Heart right ventricle (tissue), 16 donors: ENCODE measurements at regions not wholly inside any gene's neighbourhood (a gene's known extent, or its start where the extent isn't known, plus 50 kb on each side); places are given as distances from the start of the nearest gene placed in this dataset.

Source experiments
- ATAC-seq, 8 donors: fragments of 200-7000 bp; cut with Tn5 transposase; one replicate each; pipeline ENCODE4 v1.9.1; 2020; ENCODE audit warnings: mild to moderate bottlenecking in 8 of 8, moderate library complexity in 8 of 8, moderate number of reproducible peaks in 1 of 8
- DNase-seq, 2 donors: peaks; one replicate each; pipeline ENCODE4 v3.0.0-alpha.2; 2020
- H3K27ac ChIP-seq, 10 donors: fragments of 200-600 bp; sonication (generic) in 2 of 10; one replicate each; pipeline versions ENCODE4 v1.5.0 to v1.8.0; 2020 to 2022; ENCODE audit warnings: mild to moderate bottlenecking in 3 of 10
- H3K27me3 ChIP-seq, 7 donors: fragments of 200-600 bp; one replicate each; pipeline ENCODE4 v1.8.0; 2021 to 2022; ENCODE audit warnings: mild to moderate bottlenecking in 2 of 7
- H3K36me3 ChIP-seq, 9 donors: fragments of 200-600 bp; sonication (generic) in 1 of 9; one replicate each; pipeline versions ENCODE4 v1.5.0 to v1.8.0; 2020 to 2022; ENCODE audit warnings: mild to moderate bottlenecking in 2 of 9
- H3K4me1 ChIP-seq, 9 donors: fragments of 200-600 bp; sonication (generic) in 1 of 9; one replicate each; pipeline versions ENCODE4 v1.5.0 to v1.8.0; 2020 to 2022; ENCODE audit warnings: mild to moderate bottlenecking in 4 of 9
- H3K4me3 ChIP-seq, 10 donors: fragments of 200-600 bp; sonication (generic) in 2 of 10; one replicate each; pipeline versions ENCODE4 v1.5.0 to v1.8.0; 2020 to 2022; ENCODE audit warnings: mild to moderate bottlenecking in 7 of 10, moderate library complexity in 2 of 10
- H3K9me3 ChIP-seq, 11 donors: fragments of 200-600 bp in 10 of 11; sonication (generic) in 2 of 11; one replicate each; pipeline versions ENCODE4 v1.5.0 to v1.8.0; 2013 to 2022; ENCODE audit warnings: mild to moderate bottlenecking in 2 of 11, control low read depth in 1 of 11, moderate library complexity in 1 of 11
- CTCF ChIP-seq, 9 donors: fragments of 200-600 bp; sonication (generic) in 2 of 9; IDR thresholded peaks; one replicate each; pipeline versions ENCODE4 v1.5.0 to v1.8.0; 2021 to 2022; ENCODE audit warnings: antibody characterized with exemption in 9 of 9, mild to moderate bottlenecking in 5 of 9, moderate library complexity in 1 of 9
- WGBS, 2 donors: extraction: QIAGEN DNeasy Blood & Tissue Kit; methylation state at CpG; one replicate each; pipeline ENCODE4 v1.1.7; 2013; ENCODE audit warnings: inconsistent platforms in 1 of 2; 5-methylcytosine and 5-hydroxymethylcytosine counted together
- intact Hi-C, 10 donors: fragments of 100-400 bp; cut with DNase I; formaldehyde crosslinking; loops; one replicate each; pipeline versions ENCODE4 v1.11.1 to v1.14.2; 2022
- donor health status: Arrhythmogenic right ventricular cardiomyopathy.
- donor health status: ischemic (EF 13 %, LVEDD 7.1; RV severe dilation, severe dysfunction).
- donor health status: healthy with polysubstance abuse.
- donor health status: DM: no; HTN: yes; CAD: no.
- donor health status: DM: no; HTN: no; CAD: no.
- donor health status: ischemic (EF 25% LVEDD 6.9; RV normal size, moderate dysfunction).
- donor health status: ischemic (EF 25% LVEDD 5.7; RV mildly dilated, moderate dysfunction).
- donor health status: healthy.
- donor health status: DM: yes; HTN: yes; CAD: no.
- donor health status: Ischemic cardiomyopathy.
- donor health status: ischemic (EF 35%, LVEDD 5.7; RV mildly dilated, moderate dysfunction).
- donor health status: nonischemic (EF 11% LVEDD 7.7; RV severe dilation, severe dysfunction).
- donor health status: DM: yes; HTN: yes; CAD: no.
- donor health status: PGD.
- donor health status: ischemic (EF 29% LVEDD 5.4; RV normal size, mild dysfunction).
- donor health status: nonischemic (EF 23%, LVEDD 6.1; RV moderate dilation, normal function).

DNA sequence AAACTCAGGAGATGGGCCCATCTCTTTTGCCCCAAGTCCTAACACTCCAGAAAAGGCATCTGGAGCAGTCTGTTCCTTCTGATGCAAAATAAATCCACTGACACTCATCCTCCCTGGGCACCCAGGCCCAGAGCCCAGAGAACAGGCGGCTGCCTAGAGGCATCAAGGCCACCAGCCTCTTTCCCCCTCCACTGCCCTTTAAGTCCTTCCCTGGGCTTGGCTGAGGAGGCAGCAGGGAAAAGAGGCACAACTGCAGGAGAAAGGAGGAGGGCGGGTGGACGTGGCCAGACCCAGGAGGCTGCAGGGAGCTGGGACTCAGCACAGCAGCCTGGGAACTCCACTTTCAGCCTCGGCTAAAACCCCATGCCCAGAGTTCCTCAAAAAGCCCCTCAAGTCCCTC lies 99.7 kb upstream of the ID2 start:
- Histone ChIP-seq H3K27me3 (no peaks in the 10 kb centered on the region), H3K27ac (no peak overlapping the region), H3K36me3 (no peaks in the 10 kb centered on the region), H3K9me3 (no peaks in the 10 kb centered on the region), H3K4me1 (peaks cover 2 to 36% (median 21%) of the 10 kb centered on the region in 9 donors), H3K4me3 (no peak overlapping the region)
- 89 to 90% methylated on average over 4 of the region's 4 CpGs for WGBS, 2 donors
- intact Hi-C loops = loop anchor here in 5 of 10 donors (5.0 to 10.0 kb wide), 2 partner anchors 93 to 95 kb away; no protein-coding TSS in a partner anchor
- TF ChIP-seq CTCF (IDR thresholded peaks at IDR 0.05) = no peak
- no peak for ATAC-seq
- no peak for DNase-seq

GRCh38 chr2:8582651-8583399 lies 99.0 kb upstream of the ID2 start:
- WGBS, 2 donors = 86 to 89% methylated on average over 16 of the region's 16 CpGs
- no peaks in the 10 kb centered on the region for H3K27me3 ChIP-seq
- TF ChIP-seq CTCF (IDR thresholded peaks at IDR 0.05) = no peak
- DNase-seq (no peak), ATAC-seq (peak in 1 of 8 donors; percentile 28)
- peaks cover 2 to 36% (median 21%) of the 10 kb centered on the region in 9 donors for H3K4me1 ChIP-seq
- H3K4me3 ChIP-seq = peak overlapping the region in 1 of 10 donors; percentile 15
- H3K9me3 ChIP-seq = no peaks in the 10 kb centered on the region
- H3K27ac ChIP-seq = peak overlapping the region in 8 of 10 donors; percentile 3 to 83 (median 57)
- H3K36me3 ChIP-seq = no peaks in the 10 kb centered on the region
- intact Hi-C loops = loop anchor here in 5 of 10 donors (5.0 to 10.0 kb wide), 2 partner anchors 92 to 94 kb away; no protein-coding TSS in a partner anchor

GRCh38 chr2:8583400-8584173 lies 98.3 kb upstream of the ID2 start:
- Histone ChIP-seq H3K36me3 (no peaks in the 10 kb centered on the region), H3K9me3 (no peaks in the 10 kb centered on the region), H3K4me1 (peaks cover 2 to 36% (median 21%) of the 10 kb centered on the region in 9 donors), H3K27me3 (no peaks in the 10 kb centered on the region), H3K27ac (peak overlapping the region in 9 of 10 donors; percentile 36 to 83 (median 57)), H3K4me3 (peak overlapping the region in 6 of 10 donors; percentile 5 to 27 (median 18))
- no peak for TF ChIP-seq CTCF (IDR thresholded peaks at IDR 0.05)
- intact Hi-C loops = loop anchor here in 5 of 10 donors (5.0 to 10.0 kb wide), 2 partner anchors 91 to 94 kb away; no protein-coding TSS in a partner anchor
- 36 to 41% methylated on average over 39 of the region's 39 CpGs for WGBS, 2 donors
- peak; percentile 95 to 99 (median 98) for ATAC-seq
- DNase-seq = peak; percentile 94 to 95
